GM23338 (cell line): ENCODE measurements at regions not wholly inside any gene's neighbourhood (a gene's known extent, or its start where the extent isn't known, plus 50 kb on each side); places are given as distances from the start of the nearest gene placed in this dataset.

Source experiments
- ATAC-seq: fragments of 200-7000 bp; cut with Tn5 transposase; 3 replicates; pipeline ENCODE4 v1.9.1; 2020
- DNase-seq: peaks from one replicate; pipeline ENCODE4 v3.0.0-alpha.2; 2015; ENCODE audit warnings: low spot score
- H2AFZ ChIP-seq: fragments of 200-600 bp; sonication (generic); 2 replicates; pipeline ENCODE4 v1.8.0; 2016; ENCODE audit warnings: antibody characterized with exemption, mild to moderate bottlenecking, moderate library complexity
- H3F3A ChIP-seq: fragments of 200-600 bp; sonication (generic); replicated peaks from 2 replicates; pipeline ENCODE4 v1.8.0; 2017; ENCODE audit warnings: antibody characterized with exemption, mixed run types, low read depth
- H3K27ac ChIP-seq: fragments of 200-600 bp; sonication (generic); 2 replicates; pipeline ENCODE4 v1.6.1; 2016; ENCODE audit warnings: low read depth
- H3K27me3 ChIP-seq: fragments of 200-600 bp; sonication (generic); 2 replicates; pipeline ENCODE4 v1.8.0; 2016; ENCODE audit warnings: mild to moderate bottlenecking, mixed run types, moderate library complexity; ENCODE audit not compliant: insufficient read depth
- H3K36me3 ChIP-seq: fragments of 200-600 bp; sonication (generic); 2 replicates; pipeline ENCODE4 v1.8.0; 2016; ENCODE audit warnings: mild to moderate bottlenecking; ENCODE audit not compliant: insufficient read depth
- H3K4me1 ChIP-seq: fragments of 200-600 bp; sonication (generic); 2 replicates; pipeline ENCODE4 v1.8.0; 2016; ENCODE audit warnings: mild to moderate bottlenecking, moderate library complexity; ENCODE audit not compliant: insufficient read depth
- H3K4me2 ChIP-seq: fragments of 200-600 bp; sonication (generic); 2 replicates; pipeline ENCODE4 v1.7.1; 2017; ENCODE audit warnings: mixed run types
- H3K4me3 ChIP-seq: fragments of 200-600 bp; sonication (generic); 2 replicates; pipeline ENCODE4 v1.6.1; 2016; ENCODE audit warnings: mixed run types
- H3K79me2 ChIP-seq: fragments of 200-600 bp; sonication (generic); replicated peaks from 2 replicates; pipeline ENCODE4 v1.8.0; 2017; ENCODE audit warnings: mild to moderate bottlenecking; ENCODE audit not compliant: insufficient read depth
- H3K9me2 ChIP-seq: fragments of 200-600 bp; sonication (generic); 2 replicates; pipeline ENCODE4 v1.8.0; 2017; ENCODE audit not compliant: insufficient read depth
- H4K20me1 ChIP-seq: fragments of 200-600 bp; sonication (generic); replicated peaks from 2 replicates; pipeline ENCODE4 v1.8.0; 2017; ENCODE audit warnings: mild to moderate bottlenecking; ENCODE audit not compliant: insufficient read depth
- H3K27ac Mint-ChIP-seq: 2 replicates; pipeline ENCODE4 v1.8.0; 2020; ENCODE audit warnings: inconsistent platforms, mild to moderate bottlenecking, moderate library complexity, mixed read lengths
- H3K27me3 Mint-ChIP-seq: 3 replicates; pipeline ENCODE4 v1.8.0; 2022; ENCODE audit warnings: low read depth, mild to moderate bottlenecking, moderate library complexity, mixed read lengths, inconsistent platforms; ENCODE audit not compliant: insufficient read depth, poor library complexity
- H3K36me3 Mint-ChIP-seq: 3 replicates; pipeline ENCODE4 v1.8.0; 2021; ENCODE audit warnings: low read depth, mild to moderate bottlenecking, inconsistent platforms, moderate library complexity, mixed read lengths
- H3K4me1 Mint-ChIP-seq: 3 replicates; pipeline ENCODE4 v1.8.0; 2020; ENCODE audit warnings: mild to moderate bottlenecking, inconsistent platforms, mixed read lengths
- H3K4me3 Mint-ChIP-seq: 3 replicates; pipeline ENCODE4 v1.8.0; 2021; ENCODE audit warnings: moderate library complexity, mild to moderate bottlenecking, inconsistent platforms, mixed read lengths
- H3K9me3 Mint-ChIP-seq: 3 replicates; pipeline ENCODE4 v1.8.0; 2020; ENCODE audit warnings: moderate library complexity, mild to moderate bottlenecking, inconsistent platforms, mixed read lengths
- CREB1 ChIP-seq: fragments of 250-450 bp; sonication (Bioruptor Pico); IDR thresholded peaks from 2 replicates; pipeline ENCODE4 v1.5.0; 2020; ENCODE audit warnings: low read depth, mild to moderate bottlenecking, moderate library complexity
- CTCF ChIP-seq, 2 experiments: fragments of 200-600 bp in 1 of 2; sonication (generic) in 1 of 2; conservative IDR thresholded peaks; 2 replicates each; pipeline versions ENCODE4 v1.5.1 to v1.6.1; 2016 to 2017; ENCODE audit warnings: antibody characterized with exemption in 2 of 2, low read depth in 2 of 2, mild to moderate bottlenecking in 2 of 2, moderate library complexity in 1 of 2
- EZH2 ChIP-seq: fragments of 200-600 bp; sonication (generic); IDR thresholded peaks from one replicate; pipeline ENCODE4 v1.8.0; 2017; ENCODE audit warnings: antibody characterized with exemption, mild to moderate bottlenecking, low read depth; ENCODE audit not compliant: unreplicated experiment
- EZH2phosphoT487 ChIP-seq: fragments of 200-600 bp; sonication (generic); IDR thresholded peaks from one replicate; pipeline ENCODE4 v1.8.1; 2018; ENCODE audit warnings: antibody characterized with exemption; ENCODE audit not compliant: unreplicated experiment
- JUNB ChIP-seq: IDR thresholded peaks from one replicate; pipeline ENCODE4 v1.6.1; 2016; ENCODE audit warnings: antibody characterized with exemption; ENCODE audit not compliant: unreplicated experiment
- NANOG ChIP-seq: IDR thresholded peaks from 2 replicates; pipeline ENCODE4 v1.6.1; 2016; ENCODE audit warnings: antibody characterized with exemption, borderline replicate concordance
- POLR2AphosphoS5 ChIP-seq: IDR thresholded peaks from 2 replicates; pipeline ENCODE4 v1.6.1; 2016; ENCODE audit warnings: antibody characterized with exemption, low read depth
- REST ChIP-seq: IDR thresholded peaks from one replicate; pipeline ENCODE4 v1.6.1; 2018; ENCODE audit warnings: antibody characterized with exemption; ENCODE audit not compliant: unreplicated experiment

- peak; percentile 98 for ATAC-seq
- peak; percentile 87 for DNase-seq
- Mint-ChIP-seq H3K4me3 (peak overlapping the region; percentile 63), H3K27ac (0 out of 2 replicates have a peak overlapping the region, but pooled peaks have one; percentile 6), H3K4me1 (peaks cover 51% of the 10 kb centered on the region), H3K9me3 (no peaks in the 10 kb centered on the region), H3K36me3 (peaks cover 27% of the 10 kb centered on the region), H3K27me3 (peaks cover 9% of the 10 kb centered on the region)
- Histone ChIP-seq H3K4me3 (peak overlapping the region; percentile 49), H3F3A (no peaks in the 10 kb centered on the region), H3K27ac (peak overlapping the region; percentile 86; the same call in 1 of the 2 replicates), H3K79me2 (peaks cover 70% of the 10 kb centered on the region), H3K4me1 (peaks cover 44% of the 10 kb centered on the region), H3K9me2 (no peaks in the 10 kb centered on the region), H3K36me3 (0 out of 2 replicates have a peak, but pooled peaks cover 3% of the 10 kb centered on the region), H2AFZ (no peak overlapping the region), H3K4me2 (peak overlapping the region; percentile 79), H4K20me1 (no peaks in the 10 kb centered on the region), H3K27me3 (no peaks in the 10 kb centered on the region)
- TF ChIP-seq POLR2AphosphoS5: peak; percentile 82
- TF ChIP-seq CREB1 (CRISPR knock-in tag): 0 out of 2 replicates have a peak, but pooled peaks have one; percentile 7
- no peak for TF ChIP-seq REST
These were observed 94.6 kb downstream of the ZNF608 start for GRCh38 chr5:124651663-124652513.

- H3K4me3 Mint-ChIP-seq: peak overlapping the region; percentile 63; the same call in 2 of the 3 replicates
- Histone ChIP-seq H3K79me2 (peaks cover 62% of the 10 kb centered on the region), H3K27me3 (no peaks in the 10 kb centered on the region), H3K4me3 (peak overlapping the region; percentile 49), H2AFZ (no peak overlapping the region), H3K9me2 (no peaks in the 10 kb centered on the region), H3K36me3 (0 out of 2 replicates have a peak, but pooled peaks cover 3% of the 10 kb centered on the region), H4K20me1 (no peaks in the 10 kb centered on the region), H3K4me2 (peak overlapping the region; percentile 79), H3F3A (no peaks in the 10 kb centered on the region), H3K27ac (peak overlapping the region; percentile 86), H3K4me1 (peaks cover 39% of the 10 kb centered on the region)
- ATAC-seq (peak; percentile 6; the same call in 1 of the 3 replicates), DNase-seq (no peak)
- no peak overlapping the region for H3K27ac Mint-ChIP-seq
- no peaks in the 10 kb centered on the region for H3K9me3 Mint-ChIP-seq
- H3K4me1 Mint-ChIP-seq: peaks cover 51% of the 10 kb centered on the region
- H3K27me3 Mint-ChIP-seq: peaks cover 9% of the 10 kb centered on the region
- TF ChIP-seq EZH2 (no peak), REST (no peak), NANOG (no peak), EZH2phosphoT487 (no peak), POLR2AphosphoS5 (no peak), JUNB (no peak), CREB1 (CRISPR knock-in tag) (no peak), CTCF (conservative IDR thresholded peaks at IDR 0.05; ENCODE audit: low read depth in 2 of 2) (no peak)
- H3K36me3 Mint-ChIP-seq: peaks cover 34% of the 10 kb centered on the region
These were observed 95.3 kb downstream of the ZNF608 start for GRCh38 chr5:124650951-124651662.
